PC-9 (cell line): ENCODE measurements at regions not wholly inside any gene's neighbourhood (a gene's known extent, or its start where the extent isn't known, plus 50 kb on each side); places are given as distances from the start of the nearest gene placed in this dataset.

Source experiments
- BruUV-seq: library from RNA; stranded (reverse); fragments of 400-500 nt; replicated peaks from 2 replicates; lab custom pipeline; 2021; lab: Mats Ljungman, UMichigan
- CTCF ChIA-PET: fragments of 300-600 bp; sonication (Branson Sonifier 250); formaldehyde crosslinking; loops from one replicate; lab custom pipeline; 2022; ENCODE audit warnings: antibody characterized with exemption; lab: Charles Lee
- POLR2A ChIA-PET: fragments of 300-600 bp; sonication (Branson Sonifier 250); formaldehyde crosslinking; loops from one replicate; lab custom pipeline; 2022; ENCODE audit warnings: antibody characterized with exemption; ENCODE audit not compliant: unreplicated experiment; lab: Charles Lee
- DNase-seq, 2 experiments: peaks; one replicate each; pipeline versions ENCODE4 v3.0.0 to v3.0.0-alpha.2; 2015 to 2022; ENCODE audit warnings: mixed read lengths in 1 of 2
- H2AFZ ChIP-seq: fragments of 200-600 bp; sonication (generic); 2 replicates; pipeline ENCODE4 v1.8.1; 2017; ENCODE audit warnings: antibody characterized with exemption
- H3F3A ChIP-seq: fragments of 200-600 bp; sonication (generic); 2 replicates; pipeline ENCODE4 v1.8.1; 2017; ENCODE audit warnings: antibody characterized with exemption, mild to moderate bottlenecking, low read depth; ENCODE audit not compliant: insufficient read depth
- H3K27ac ChIP-seq: fragments of 200-600 bp; sonication (generic); 2 replicates; pipeline ENCODE4 v1.6.1; 2016; ENCODE audit warnings: mixed run types
- H3K27me3 ChIP-seq: fragments of 200-600 bp; sonication (generic); 2 replicates; pipeline ENCODE4 v1.6.1; 2016; ENCODE audit warnings: low read depth, mixed run types; ENCODE audit not compliant: insufficient read depth
- H3K36me3 ChIP-seq: fragments of 200-600 bp; sonication (generic); 2 replicates; pipeline ENCODE4 v1.6.1; 2016; ENCODE audit warnings: low read depth, mixed run types
- H3K4me1 ChIP-seq: fragments of 200-600 bp; sonication (generic); replicated peaks from 2 replicates; pipeline ENCODE4 v1.6.1; 2016; ENCODE audit warnings: mixed run types; ENCODE audit not compliant: insufficient read depth
- H3K4me2 ChIP-seq: fragments of 200-600 bp; sonication (generic); 2 replicates; pipeline ENCODE4 v1.6.1; 2017; ENCODE audit warnings: mixed run types
- H3K4me3 ChIP-seq: fragments of 200-600 bp; sonication (generic); 2 replicates; pipeline ENCODE4 v1.6.1; 2016; ENCODE audit warnings: mixed run types
- H3K79me2 ChIP-seq: fragments of 200-600 bp; sonication (generic); 2 replicates; pipeline ENCODE4 v1.6.1; 2017; ENCODE audit warnings: low read depth, mixed run types
- H3K9me2 ChIP-seq: fragments of 200-600 bp; sonication (generic); 2 replicates; pipeline ENCODE4 v1.8.1; 2017; ENCODE audit warnings: mild to moderate bottlenecking; ENCODE audit not compliant: insufficient read depth
- H3K9me3 ChIP-seq: fragments of 200-600 bp; sonication (generic); 2 replicates; pipeline ENCODE4 v1.8.1; 2016; ENCODE audit warnings: low read depth; ENCODE audit not compliant: insufficient read depth
- H4K20me1 ChIP-seq: fragments of 200-600 bp; sonication (generic); 2 replicates; pipeline ENCODE4 v1.8.1; 2017; ENCODE audit not compliant: insufficient read depth
- CTCF ChIP-seq: fragments of 200-600 bp; sonication (generic); conservative IDR thresholded peaks from 2 replicates; pipeline ENCODE4 v1.6.1; 2017; ENCODE audit warnings: mixed run types, antibody characterized with exemption, mild to moderate bottlenecking, moderate library complexity
- EZH2 ChIP-seq: fragments of 200-600 bp; sonication (generic); IDR thresholded peaks from 2 replicates; pipeline ENCODE4 v1.8.0; 2017; ENCODE audit warnings: antibody characterized with exemption, low read depth
- intact Hi-C: fragments of 100-400 bp; cut with micrococcal nuclease; formaldehyde crosslinking; loops from one replicate; pipeline ENCODE4 v1.10.0; 2022; ENCODE audit not compliant: unreplicated experiment

GRCh38 chr18:11505993-11506392 lies 103.4 kb upstream of the SLC35G4 start:
- TF ChIP-seq CTCF = no peak
- TF ChIP-seq EZH2 = no peak
- Histone ChIP-seq H2AFZ (no peak overlapping the region), H3F3A (no peaks in the 10 kb centered on the region), H3K9me3 (no peaks in the 10 kb centered on the region), H3K4me3 (no peak overlapping the region), H3K4me1 (no peaks in the 10 kb centered on the region), H3K36me3 (no peaks in the 10 kb centered on the region), H3K4me2 (no peak overlapping the region), H3K9me2 (no peaks in the 10 kb centered on the region), H3K27ac (no peak overlapping the region), H3K79me2 (no peaks in the 10 kb centered on the region), H4K20me1 (no peaks in the 10 kb centered on the region), H3K27me3 (no peaks in the 10 kb centered on the region)
- ChIA-PET POLR2A (no interaction called here), CTCF (interaction anchor here (0.6 kb wide), 1 partner anchor 195 kb away, joined by 3 read pairs; no protein-coding TSS in a partner anchor)
- BruUV-seq = no TSS peak
- no peak for DNase-seq
- intact Hi-C loops = no loop called here

GRCh38 chr18:11504962-11505361 lies 104.4 kb upstream of the SLC35G4 start:
- H3K36me3 ChIP-seq = no peaks in the 10 kb centered on the region
- H3K4me1 ChIP-seq = 0 out of 2 replicates have a peak, but pooled peaks cover 3% of the 10 kb centered on the region
- no TSS peak for BruUV-seq
- no peak overlapping the region for H2AFZ ChIP-seq
- H3K27ac ChIP-seq = no peak overlapping the region
- H3F3A ChIP-seq = peaks cover 10% of the 10 kb centered on the region; the same call in 1 of the 2 replicates
- DNase-seq = no peak
- no peaks in the 10 kb centered on the region for H3K27me3 ChIP-seq
- POLR2A ChIA-PET = no interaction called here
- no peaks in the 10 kb centered on the region for H4K20me1 ChIP-seq
- no peak overlapping the region for H3K4me2 ChIP-seq
- CTCF ChIA-PET = no interaction called here
- H3K79me2 ChIP-seq = no peaks in the 10 kb centered on the region
- H3K9me2 ChIP-seq = no peaks in the 10 kb centered on the region
- intact Hi-C loops = no loop called here
- H3K9me3 ChIP-seq = no peaks in the 10 kb centered on the region
- H3K4me3 ChIP-seq = no peak overlapping the region
- no peak for TF ChIP-seq EZH2
- no peak for TF ChIP-seq CTCF

GRCh38 chr18:11502368-11502767 lies 107.0 kb upstream of the SLC35G4 start:
- no peak for DNase-seq
- Histone ChIP-seq H3K27ac (no peak overlapping the region), H3K36me3 (no peaks in the 10 kb centered on the region), H3K9me3 (no peaks in the 10 kb centered on the region), H3K4me1 (0 out of 2 replicates have a peak, but pooled peaks cover 4% of the 10 kb centered on the region), H3K4me2 (no peak overlapping the region), H3K9me2 (no peaks in the 10 kb centered on the region), H4K20me1 (no peaks in the 10 kb centered on the region), H3F3A (peaks cover 12% of the 10 kb centered on the region; the same call in 1 of the 2 replicates), H3K79me2 (no peaks in the 10 kb centered on the region), H2AFZ (no peak overlapping the region), H3K4me3 (no peak overlapping the region), H3K27me3 (no peaks in the 10 kb centered on the region)
- BruUV-seq = no TSS peak
- TF ChIP-seq CTCF = no peak
- TF ChIP-seq EZH2 = no peak
- intact Hi-C loops = no loop called here
- CTCF ChIA-PET = no interaction called here
- POLR2A ChIA-PET = no interaction called here
